Kidney epithelial cell (primary cell): ENCODE measurements at regions not wholly inside any gene's neighbourhood (a gene's known extent, or its start where the extent isn't known, plus 50 kb on each side); places are given as distances from the start of the nearest gene placed in this dataset.

Experiments
- DNase-seq: peaks from one replicate; pipeline ENCODE4 v3.0.0-alpha.2; 2010; ENCODE audit warnings: low read depth
- H3K27me3 ChIP-seq: 2 replicates; pipeline ENCODE4 v1.6.0; 2011; ENCODE audit warnings: low read length; ENCODE audit not compliant: control insufficient read depth, insufficient read depth
- H3K36me3 ChIP-seq: 2 replicates; pipeline ENCODE4 v1.5.1; 2011; ENCODE audit warnings: low read length; ENCODE audit not compliant: control insufficient read depth, insufficient read depth
- H3K4me3 ChIP-seq: 2 replicates; pipeline ENCODE4 v1.5.1; 2011; ENCODE audit warnings: low read depth, mild to moderate bottlenecking, control low read depth, low read length
- CTCF ChIP-seq: IDR thresholded peaks from 2 replicates; pipeline ENCODE4 v1.5.1; 2011; ENCODE audit warnings: mild to moderate bottlenecking, moderate library complexity, low read length, control low read depth, inconsistent platforms; ENCODE audit not compliant: insufficient read depth, poor library complexity, severe bottlenecking

DNA sequence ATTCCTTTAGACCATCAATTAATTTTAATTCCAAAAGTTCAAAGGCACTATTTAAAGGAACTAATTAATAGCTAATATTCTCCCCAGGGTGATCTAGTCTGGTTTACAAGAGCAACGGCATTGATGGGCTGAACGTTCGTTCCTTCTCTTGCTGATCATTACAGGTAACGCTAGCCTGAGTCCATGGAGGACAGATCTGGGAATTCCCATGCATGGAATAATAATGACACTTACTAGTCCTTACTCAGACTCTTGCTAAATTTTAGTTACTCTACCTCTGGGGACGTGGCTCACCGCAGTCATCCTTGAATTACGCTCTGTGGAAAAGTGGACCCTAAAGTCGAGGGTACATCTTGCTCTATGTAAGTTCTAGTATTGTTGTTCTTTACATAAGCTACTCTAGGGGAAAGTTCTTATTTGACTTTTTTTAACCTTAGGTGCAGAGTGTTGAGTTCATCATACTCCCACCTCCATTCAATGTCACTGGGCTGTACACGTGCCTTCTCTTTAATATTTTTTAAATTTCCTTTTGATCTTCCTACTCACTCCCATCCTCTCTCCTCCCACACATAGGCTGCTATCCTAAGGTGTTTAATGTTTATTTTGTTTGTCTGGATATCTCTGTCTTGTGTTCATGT lies 133.9 kb downstream of the ZNF281 start:
- no peak for TF ChIP-seq CTCF
- Histone ChIP-seq H3K27me3 (no peaks in the 10 kb centered on the region), H3K4me3 (no peak overlapping the region), H3K36me3 (no peaks in the 10 kb centered on the region)
- no peak for DNase-seq

DNA sequence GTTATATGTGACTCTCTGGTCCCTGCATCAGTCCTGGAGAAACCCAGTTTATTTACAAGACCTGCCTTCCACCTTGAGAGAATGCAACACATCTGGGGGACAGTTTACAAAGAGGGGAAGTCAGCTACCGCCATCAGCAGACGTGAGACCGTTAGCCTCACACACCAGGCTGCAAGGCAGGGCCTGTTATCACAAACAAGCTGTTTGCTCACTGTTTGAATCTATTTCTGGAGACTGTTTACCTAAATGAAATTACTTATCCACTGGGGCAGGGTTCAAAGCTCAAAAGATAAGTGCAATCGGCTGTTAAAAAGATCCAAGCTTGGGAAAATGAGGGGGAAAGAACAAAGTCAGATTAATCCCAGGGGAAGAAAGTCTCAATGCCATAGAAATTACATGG lies 134.4 kb downstream of the ZNF281 start:
- Histone ChIP-seq H3K27me3 (no peaks in the 10 kb centered on the region), H3K4me3 (no peak overlapping the region), H3K36me3 (no peaks in the 10 kb centered on the region)
- no peak for TF ChIP-seq CTCF
- no peak for DNase-seq

DNA sequence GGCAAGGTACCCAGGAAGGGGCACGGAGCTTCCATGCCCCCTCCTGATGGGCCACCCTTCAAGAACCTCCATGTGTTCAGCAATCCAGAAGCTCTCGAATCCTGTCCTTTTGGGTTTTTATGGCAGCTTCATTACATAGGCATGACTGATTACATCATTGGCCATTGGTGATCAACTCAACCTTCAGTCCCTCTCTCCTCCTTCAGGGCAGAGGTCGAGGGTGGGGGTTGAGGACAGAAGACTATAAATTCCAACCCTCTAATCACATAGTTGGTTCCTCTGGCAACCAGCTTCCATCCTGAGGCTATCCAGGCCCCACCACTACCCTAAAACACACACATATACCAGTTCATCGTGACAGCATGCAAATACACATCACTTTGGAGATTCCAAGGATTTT lies 135.7 kb downstream of the ZNF281 start:
- TF ChIP-seq CTCF = no peak

DNA sequence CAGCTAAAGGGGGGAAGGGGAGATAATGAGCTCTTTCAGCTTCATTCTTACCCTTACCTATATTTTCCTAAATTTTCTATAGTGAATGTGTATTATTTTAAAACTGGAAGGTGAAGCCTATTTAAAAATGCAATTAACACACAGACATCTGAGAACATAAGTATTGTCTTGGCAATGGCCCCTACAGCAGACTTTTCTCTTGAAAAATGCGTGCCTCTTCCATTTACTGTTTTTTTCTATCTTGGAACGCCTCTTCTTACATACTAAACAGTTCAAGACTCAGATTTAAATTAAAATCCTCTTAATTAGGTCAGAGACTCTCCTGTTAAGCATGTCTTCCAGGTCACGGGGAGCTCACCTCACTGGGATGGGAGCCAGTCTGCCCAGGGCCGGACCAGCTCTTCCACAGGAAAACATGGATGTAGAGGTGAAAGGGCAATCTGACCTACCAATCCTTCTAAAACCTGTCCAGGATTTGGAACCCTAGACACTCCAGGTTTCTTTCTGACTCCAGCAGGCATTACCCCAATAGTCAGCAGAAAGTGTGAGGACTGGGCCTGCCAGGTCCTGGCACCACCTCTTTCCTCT lies 137.3 kb downstream of the ZNF281 start:
- no peak overlapping the region for H3K4me3 ChIP-seq
- DNase-seq = no peak

More for the DNA sequence above, 135.7 kb downstream of the ZNF281 start:
- Histone ChIP-seq H3K4me3 (no peak overlapping the region), H3K27me3 (no peaks in the 10 kb centered on the region), H3K36me3 (no peaks in the 10 kb centered on the region)
- DNase-seq = no peak

GRCh38 chr1:200269256-200269655 lies 140.6 kb downstream of the ZNF281 start:
- TF ChIP-seq CTCF = no peak
- DNase-seq = no peak
- Histone ChIP-seq H3K27me3 (no peaks in the 10 kb centered on the region), H3K4me3 (no peak overlapping the region), H3K36me3 (no peaks in the 10 kb centered on the region)

More for the DNA sequence above, 137.3 kb downstream of the ZNF281 start:
- TF ChIP-seq CTCF = no peak
- H3K36me3 ChIP-seq = no peaks in the 10 kb centered on the region
- no peaks in the 10 kb centered on the region for H3K27me3 ChIP-seq

DNA sequence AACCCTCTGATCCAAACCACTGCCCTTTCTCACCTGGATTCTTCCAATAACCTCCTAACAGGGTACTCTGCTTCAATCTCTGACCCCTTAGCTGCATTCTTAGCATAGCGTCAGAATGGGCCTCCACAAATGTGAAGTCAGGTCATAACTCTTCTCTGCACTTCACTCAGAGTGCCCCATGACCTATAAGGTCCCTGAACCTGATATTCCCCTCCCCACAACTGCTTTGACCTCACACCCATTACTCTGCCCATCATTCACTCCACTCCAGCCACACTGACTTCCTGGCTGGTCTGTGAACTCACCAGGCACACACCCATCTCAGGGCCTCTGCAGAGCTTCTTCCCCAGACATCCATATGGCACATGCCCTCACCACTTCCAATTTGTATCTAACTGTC lies 141.9 kb downstream of the ZNF281 start:
- Histone ChIP-seq H3K36me3 (no peaks in the 10 kb centered on the region), H3K4me3 (no peak overlapping the region), H3K27me3 (no peaks in the 10 kb centered on the region)
- no peak for DNase-seq
- TF ChIP-seq CTCF = no peak
